ENCODE measurements at regions not wholly inside any gene's neighbourhood (a gene's known extent, or its start where the extent isn't known, plus 50 kb on each side); places are given as distances from the start of the nearest gene placed in this dataset.

DNA sequence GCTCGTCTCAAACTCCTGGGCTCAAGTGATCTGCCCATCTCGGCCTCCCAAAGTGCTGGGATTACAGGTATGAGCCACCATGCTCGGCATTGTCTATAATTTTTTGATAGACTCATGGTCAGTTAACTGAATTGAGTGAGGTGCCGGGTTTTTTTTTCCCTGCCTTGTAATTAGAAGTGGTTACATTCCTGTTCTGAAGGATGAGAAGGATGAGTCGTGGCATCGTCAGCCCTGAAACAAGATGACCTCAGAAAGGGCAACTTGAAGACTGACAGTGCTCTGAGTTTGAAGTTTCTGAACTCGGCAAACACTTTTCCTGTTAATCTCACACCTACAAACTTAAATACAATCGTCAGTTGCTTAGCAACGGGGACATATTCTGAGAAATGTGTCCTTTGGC lies 158.7 kb upstream of the PDE10A start:
- TF ChIP-seq, protein P1, sequence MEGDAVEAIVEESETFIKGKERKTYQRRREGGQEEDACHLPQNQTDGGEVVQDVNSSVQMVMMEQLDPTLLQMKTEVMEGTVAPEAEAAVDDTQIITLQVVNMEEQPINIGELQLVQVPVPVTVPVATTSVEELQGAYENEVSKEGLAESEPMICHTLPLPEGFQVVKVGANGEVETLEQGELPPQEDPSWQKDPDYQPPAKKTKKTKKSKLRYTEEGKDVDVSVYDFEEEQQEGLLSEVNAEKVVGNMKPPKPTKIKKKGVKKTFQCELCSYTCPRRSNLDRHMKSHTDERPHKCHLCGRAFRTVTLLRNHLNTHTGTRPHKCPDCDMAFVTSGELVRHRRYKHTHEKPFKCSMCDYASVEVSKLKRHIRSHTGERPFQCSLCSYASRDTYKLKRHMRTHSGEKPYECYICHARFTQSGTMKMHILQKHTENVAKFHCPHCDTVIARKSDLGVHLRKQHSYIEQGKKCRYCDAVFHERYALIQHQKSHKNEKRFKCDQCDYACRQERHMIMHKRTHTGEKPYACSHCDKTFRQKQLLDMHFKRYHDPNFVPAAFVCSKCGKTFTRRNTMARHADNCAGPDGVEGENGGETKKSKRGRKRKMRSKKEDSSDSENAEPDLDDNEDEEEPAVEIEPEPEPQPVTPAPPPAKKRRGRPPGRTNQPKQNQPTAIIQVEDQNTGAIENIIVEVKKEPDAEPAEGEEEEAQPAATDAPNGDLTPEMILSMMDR (IDR thresholded peaks at IDR 0.05; ENCODE audit: borderline replicate concordance, extremely low read depth, insufficient read depth) = no peak
- no peaks in the 10 kb centered on the region for H3K4me1 ChIP-seq (ENCODE audit: control insufficient read depth in 2 of 3, insufficient read depth in 2 of 3, low read depth in 1 of 3, low read length in 3 of 3)
- H3K27me3 ChIP-seq (ENCODE audit: control insufficient read depth, insufficient read depth, low read length) = no peaks in the 10 kb centered on the region
- H3K27ac ChIP-seq (ENCODE audit: low read depth in 2 of 2, low read length in 2 of 2) = no peak overlapping the region
- FAIRE-seq (no peak), DNase-seq (no peak)
- no peaks in the 10 kb centered on the region for H3K9me3 ChIP-seq (ENCODE audit: control insufficient read depth in 2 of 3, insufficient read depth in 1 of 3, low read length in 3 of 3)
- no peak overlapping the region for H3K9ac ChIP-seq (ENCODE audit: low read length in 3 of 3)
- no peak overlapping the region for H3K4me3 ChIP-seq (ENCODE audit: low read length in 3 of 3)
- intact Hi-C loops (cut with DNase I) = no loop called here
- H3K36me3 ChIP-seq (ENCODE audit: control insufficient read depth in 2 of 3, insufficient read depth in 3 of 3, low read length in 3 of 3) = no peaks in the 10 kb centered on the region

- intact Hi-C loops (cut with DNase I) = no loop called here
- TF ChIP-seq, protein P1 (IDR thresholded peaks at IDR 0.05; ENCODE audit: borderline replicate concordance, extremely low read depth, insufficient read depth) = no peak
- Histone ChIP-seq H3K9ac (ENCODE audit: low read length in 3 of 3) (no peak overlapping the region), H3K9me3 (ENCODE audit: control insufficient read depth in 2 of 3, insufficient read depth in 1 of 3, low read length in 3 of 3) (no peaks in the 10 kb centered on the region), H3K4me1 (ENCODE audit: control insufficient read depth in 2 of 3, insufficient read depth in 2 of 3, low read depth in 1 of 3, low read length in 3 of 3) (no peaks in the 10 kb centered on the region), H3K27ac (ENCODE audit: low read depth in 2 of 2, low read length in 2 of 2) (no peak overlapping the region), H3K36me3 (ENCODE audit: control insufficient read depth in 2 of 3, insufficient read depth in 3 of 3, low read length in 3 of 3) (no peaks in the 10 kb centered on the region), H3K4me3 (ENCODE audit: low read length in 3 of 3) (no peak overlapping the region), H3K27me3 (ENCODE audit: control insufficient read depth, insufficient read depth, low read length) (no peaks in the 10 kb centered on the region)
- no peak for FAIRE-seq
- DNase-seq = no peak
Observed at GRCh38 chr6:165820934-165821333, 157.9 kb upstream of the PDE10A start.

- no peaks in the 10 kb centered on the region for H3K36me3 ChIP-seq (ENCODE audit: control insufficient read depth in 2 of 3, insufficient read depth in 3 of 3, low read length in 3 of 3)
- FAIRE-seq (no peak), DNase-seq (no peak)
- no peaks in the 10 kb centered on the region for H3K27me3 ChIP-seq (ENCODE audit: control insufficient read depth, insufficient read depth, low read length)
- H3K4me3 ChIP-seq (ENCODE audit: low read length in 3 of 3) = no peak overlapping the region
- H3K4me1 ChIP-seq (ENCODE audit: control insufficient read depth in 2 of 3, insufficient read depth in 2 of 3, low read depth in 1 of 3, low read length in 3 of 3) = no peaks in the 10 kb centered on the region
- H3K9ac ChIP-seq (ENCODE audit: low read length in 3 of 3) = no peak overlapping the region
- TF ChIP-seq, protein P1 (IDR thresholded peaks at IDR 0.05; ENCODE audit: borderline replicate concordance, extremely low read depth, insufficient read depth) = no peak
- H3K27ac ChIP-seq (ENCODE audit: low read depth in 2 of 2, low read length in 2 of 2) = no peak overlapping the region
- H3K9me3 ChIP-seq (ENCODE audit: control insufficient read depth in 2 of 3, insufficient read depth in 1 of 3, low read length in 3 of 3) = no peaks in the 10 kb centered on the region
- intact Hi-C loops (cut with DNase I) = no loop called here
Observed at GRCh38 chr6:165820407-165820806, 157.4 kb upstream of the PDE10A start.

- FAIRE-seq (no peak), DNase-seq (peak in 2 of 5 donors; percentile 52 to 57)
- H3K27me3 ChIP-seq (ENCODE audit: control insufficient read depth, insufficient read depth, low read length) = no peaks in the 10 kb centered on the region
- no peaks in the 10 kb centered on the region for H3K4me1 ChIP-seq (ENCODE audit: control insufficient read depth in 2 of 3, insufficient read depth in 2 of 3, low read depth in 1 of 3, low read length in 3 of 3)
- intact Hi-C loops (cut with DNase I) = no loop called here
- no peak overlapping the region for H3K9ac ChIP-seq (ENCODE audit: low read length in 3 of 3)
- no peak overlapping the region for H3K27ac ChIP-seq (ENCODE audit: low read depth in 2 of 2, low read length in 2 of 2)
- TF ChIP-seq, protein P1 (IDR thresholded peaks at IDR 0.05; ENCODE audit: borderline replicate concordance, extremely low read depth, insufficient read depth) = no peak
- no peaks in the 10 kb centered on the region for H3K9me3 ChIP-seq (ENCODE audit: control insufficient read depth in 2 of 3, insufficient read depth in 1 of 3, low read length in 3 of 3)
- no peaks in the 10 kb centered on the region for H3K36me3 ChIP-seq (ENCODE audit: control insufficient read depth in 2 of 3, insufficient read depth in 3 of 3, low read length in 3 of 3)
- H3K4me3 ChIP-seq (ENCODE audit: low read length in 3 of 3) = peak overlapping the region in 2 of 3 donors; percentile 47 to 48
Observed at GRCh38 chr6:165819394-165819793, 156.4 kb upstream of the PDE10A start.

Measured in kidney (tissue), 13 donors.